ENCODE measurements at regions not wholly inside any gene's neighbourhood (a gene's known extent, or its start where the extent isn't known, plus 50 kb on each side); places are given as distances from the start of the nearest gene placed in this dataset.

DNA sequence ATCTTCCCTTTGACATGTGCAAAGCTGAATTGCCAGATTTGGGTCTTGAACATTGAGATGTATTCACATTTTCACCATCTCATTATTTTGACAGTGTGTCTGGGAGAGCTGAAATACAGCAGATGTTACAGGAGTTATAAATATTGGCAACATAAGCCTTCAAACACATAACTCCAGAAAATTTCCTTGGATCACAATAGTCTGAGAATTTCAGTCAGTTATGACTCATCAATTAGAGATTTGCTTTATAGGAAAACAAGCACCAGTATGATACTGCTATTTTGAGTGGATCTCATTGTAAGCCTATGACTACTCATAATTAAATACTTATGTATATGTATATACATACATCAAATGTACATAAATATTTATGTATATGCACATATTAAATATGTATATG is 1171.8 kb downstream of the AMY1C start:
- ATAC-seq (replicated peaks), result no peak
- no peaks in the 10 kb centered on the region for H3K27me3 Mint-ChIP-seq
- no peaks in the 10 kb centered on the region for H3K36me3 Mint-ChIP-seq (ENCODE audit: low read depth)
- H3K4me3 Mint-ChIP-seq, result no peak overlapping the region
- H3K9me3 Mint-ChIP-seq, result peaks cover 11% of the 10 kb centered on the region
- no peaks in the 10 kb centered on the region for H3K4me1 Mint-ChIP-seq
- no peak overlapping the region for H3K27ac Mint-ChIP-seq

DNA sequence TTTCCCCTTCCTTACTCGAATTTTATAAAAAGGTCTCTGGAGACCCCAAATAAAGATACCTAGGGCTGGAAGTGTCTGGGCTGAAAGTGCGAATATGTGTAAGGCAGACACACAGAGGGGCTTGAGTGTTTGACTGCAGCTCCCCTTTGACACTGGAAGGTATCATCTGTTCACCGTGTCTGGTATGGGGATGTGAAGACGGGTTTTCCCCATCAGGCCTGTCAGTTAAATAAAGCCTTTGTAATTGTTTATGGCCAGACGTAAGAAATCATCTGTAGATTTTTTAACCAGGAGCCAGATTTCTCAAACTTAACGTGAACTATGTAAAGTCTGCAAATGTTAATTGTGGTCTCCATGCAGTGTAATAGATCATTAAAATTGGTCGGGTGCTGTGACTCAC is 1173.4 kb downstream of the AMY1C start:
- ATAC-seq (replicated peaks), result no peak
- no peak overlapping the region for H3K4me3 Mint-ChIP-seq
- H3K36me3 Mint-ChIP-seq (ENCODE audit: low read depth), result no peaks in the 10 kb centered on the region
- H3K27me3 Mint-ChIP-seq, result no peaks in the 10 kb centered on the region
- no peaks in the 10 kb centered on the region for H3K4me1 Mint-ChIP-seq
- no peak overlapping the region for H3K27ac Mint-ChIP-seq
- peaks cover 17% of the 10 kb centered on the region for H3K9me3 Mint-ChIP-seq

DNA sequence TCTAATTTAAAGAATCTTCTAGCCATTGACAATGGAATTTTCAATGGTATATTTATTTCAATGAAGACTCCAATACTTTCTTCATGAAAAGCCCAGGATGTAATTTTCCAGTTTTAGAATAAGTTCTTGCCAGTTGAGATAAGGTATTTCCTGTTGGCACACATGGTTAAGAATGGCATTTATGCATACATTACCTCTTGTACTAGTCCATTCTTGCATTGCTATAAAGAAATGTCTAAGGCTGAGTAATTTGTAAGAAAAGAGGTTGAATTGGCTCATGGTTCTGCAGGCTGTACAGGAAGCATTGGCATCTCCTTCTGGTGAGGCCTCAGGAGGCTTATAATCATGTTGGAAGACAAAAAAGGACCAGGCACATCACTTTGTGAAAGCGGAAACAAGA is 1179.6 kb downstream of the AMY1C start:
- Mint-ChIP-seq H3K27ac (no peak overlapping the region), H3K9me3 (peaks cover 27% of the 10 kb centered on the region)
- ATAC-seq (replicated peaks), result no peak

DNA sequence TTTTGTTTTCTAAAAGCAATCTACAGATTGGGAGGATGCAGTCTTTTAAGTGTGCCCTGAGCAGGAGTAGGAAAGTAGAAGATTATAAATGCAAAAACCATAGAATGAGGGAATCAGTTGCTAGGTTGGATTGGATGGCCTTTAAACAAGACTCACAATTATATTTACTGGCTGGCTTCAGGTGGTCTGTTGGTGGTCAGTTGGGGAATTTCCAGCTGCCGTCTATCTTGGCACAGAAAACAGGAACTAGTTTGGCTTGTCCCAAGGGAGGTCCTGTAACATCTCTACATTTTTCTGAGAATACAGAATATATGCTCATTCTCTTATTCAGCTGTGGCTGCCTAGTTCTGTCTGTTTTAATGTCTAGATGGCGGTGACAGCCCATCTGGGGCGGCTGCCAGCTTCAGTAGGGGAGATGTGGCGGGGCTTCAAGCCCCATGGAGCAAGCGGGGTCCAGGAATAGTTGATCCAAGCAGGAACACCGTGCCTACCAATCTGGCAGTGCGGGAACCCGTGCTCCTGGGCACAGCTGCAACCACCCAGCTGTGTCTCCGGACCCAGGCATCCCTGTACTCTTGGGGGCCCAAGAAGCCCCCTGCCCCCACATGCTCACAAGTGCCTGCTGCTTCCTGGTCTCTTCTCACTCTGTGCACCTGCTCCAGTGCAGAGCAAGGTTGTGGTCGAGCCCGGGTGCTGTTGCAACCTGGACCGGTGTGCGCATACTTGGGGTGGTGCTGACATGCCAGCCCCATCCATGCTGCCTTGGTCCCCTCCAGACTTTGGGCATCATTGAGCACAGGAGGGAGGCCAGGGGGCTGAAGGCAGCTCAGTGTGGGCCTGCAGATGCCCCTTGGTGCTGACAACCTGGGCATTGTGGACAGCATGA is 1182.6 kb downstream of the AMY1C start:
- no peak overlapping the region for H3K27ac Mint-ChIP-seq
- no peaks in the 10 kb centered on the region for H3K36me3 Mint-ChIP-seq (ENCODE audit: low read depth)
- H3K27me3 Mint-ChIP-seq, result no peaks in the 10 kb centered on the region
- no peak for ATAC-seq (replicated peaks)
- H3K4me3 Mint-ChIP-seq, result no peak overlapping the region
- H3K9me3 Mint-ChIP-seq, result peaks cover 22% of the 10 kb centered on the region
- no peaks in the 10 kb centered on the region for H3K4me1 Mint-ChIP-seq

More for the DNA sequence above, 1179.6 kb downstream of the AMY1C start:
- Mint-ChIP-seq H3K27me3 (no peaks in the 10 kb centered on the region), H3K4me1 (no peaks in the 10 kb centered on the region), H3K36me3 (ENCODE audit: low read depth) (no peaks in the 10 kb centered on the region), H3K4me3 (no peak overlapping the region)

DNA sequence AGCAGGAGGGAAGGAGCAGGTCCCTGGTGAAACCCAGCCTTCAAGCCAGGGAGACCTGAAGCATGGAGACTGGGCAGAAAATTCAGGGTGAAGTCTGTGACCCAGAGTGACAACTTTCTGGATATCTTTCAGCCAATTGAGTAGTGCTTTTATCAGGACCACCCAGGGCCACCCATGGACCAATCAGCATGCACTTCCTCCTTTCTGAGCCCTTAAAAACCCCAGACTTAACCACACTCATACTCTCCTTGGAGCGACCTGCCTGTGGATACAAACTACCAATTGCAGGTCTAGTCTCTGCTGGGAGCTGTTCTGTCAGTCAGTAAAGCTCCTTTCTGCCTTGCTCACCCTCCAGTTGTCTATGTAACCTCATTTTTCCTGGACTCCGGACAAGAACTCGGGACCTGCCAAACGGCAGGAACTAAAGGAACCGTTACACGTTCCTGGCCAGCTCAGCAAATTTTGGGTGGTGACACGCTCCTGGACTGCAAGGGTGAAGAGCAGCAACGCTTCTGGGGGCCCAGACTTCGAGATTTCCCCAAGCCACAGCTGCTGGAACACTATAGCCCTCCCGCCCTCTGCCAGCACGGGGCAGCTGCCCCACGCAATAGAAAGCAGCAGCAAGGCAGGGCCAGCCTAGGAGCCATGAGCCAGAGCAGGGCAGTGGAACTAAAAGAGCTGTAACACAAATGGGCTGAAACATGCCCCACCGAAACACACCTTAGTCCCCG is 1183.4 kb downstream of the AMY1C start:
- H3K27ac Mint-ChIP-seq, result no peak overlapping the region
- no peaks in the 10 kb centered on the region for H3K4me1 Mint-ChIP-seq
- peaks cover 16% of the 10 kb centered on the region for H3K9me3 Mint-ChIP-seq
- H3K27me3 Mint-ChIP-seq, result no peaks in the 10 kb centered on the region
- no peak overlapping the region for H3K4me3 Mint-ChIP-seq
- no peak for ATAC-seq (replicated peaks)
- H3K36me3 Mint-ChIP-seq (ENCODE audit: low read depth), result no peaks in the 10 kb centered on the region

- Mint-ChIP-seq H3K27ac (no peak overlapping the region), H3K36me3 (ENCODE audit: low read depth) (no peaks in the 10 kb centered on the region), H3K4me3 (no peak overlapping the region), H3K27me3 (no peaks in the 10 kb centered on the region), H3K4me1 (no peaks in the 10 kb centered on the region), H3K9me3 (peaks cover 16% of the 10 kb centered on the region)
- ATAC-seq (replicated peaks), result no peak
These were observed 1184.1 kb downstream of the AMY1C start for GRCh38 chr1:104933846-104934245.

GRCh38 chr1:104945406-104945805 is 1195.7 kb downstream of the AMY1C start:
- Mint-ChIP-seq H3K27me3 (no peaks in the 10 kb centered on the region), H3K9me3 (peaks cover 4% of the 10 kb centered on the region), H3K4me1 (no peaks in the 10 kb centered on the region), H3K36me3 (ENCODE audit: low read depth) (no peaks in the 10 kb centered on the region), H3K4me3 (no peak overlapping the region), H3K27ac (no peak overlapping the region)
- no peak for ATAC-seq (replicated peaks)

DNA sequence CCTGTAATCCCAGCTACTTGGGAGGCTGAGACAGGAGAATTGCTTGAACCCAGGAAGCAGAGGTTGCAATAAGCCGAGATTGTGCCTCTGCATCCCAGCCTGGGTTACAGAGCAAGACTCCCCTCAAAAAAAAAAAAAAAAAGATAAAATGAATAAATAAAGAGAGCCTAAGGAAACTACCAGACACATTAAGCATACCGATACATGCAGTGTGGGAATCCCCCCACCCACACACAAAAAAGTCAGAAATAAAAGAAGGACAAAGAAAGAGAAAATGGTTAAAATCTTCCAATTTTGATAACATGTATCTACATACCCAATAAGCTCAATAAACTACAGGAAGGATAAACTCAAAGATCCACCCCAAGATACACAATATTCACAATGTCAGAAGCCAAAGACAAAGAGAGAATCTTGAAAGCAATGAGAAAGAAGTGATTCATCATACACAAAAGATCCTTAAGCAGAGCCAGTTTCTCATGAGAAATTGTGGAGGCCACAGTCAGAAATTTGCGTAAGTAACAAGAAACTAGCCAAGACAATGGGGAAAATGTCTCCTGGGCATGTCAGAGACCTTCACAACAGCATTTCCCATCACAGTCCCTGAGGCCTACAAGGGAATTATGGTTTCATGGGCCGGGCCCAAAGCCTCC is 1197.0 kb downstream of the AMY1C start:
- H3K4me1 Mint-ChIP-seq, result no peaks in the 10 kb centered on the region
- no peaks in the 10 kb centered on the region for H3K36me3 Mint-ChIP-seq (ENCODE audit: low read depth)

GRCh38 chr1:104953555-104953954 is 1203.9 kb downstream of the AMY1C start:
- no peak for ATAC-seq (replicated peaks)
- Mint-ChIP-seq H3K4me3 (no peak overlapping the region), H3K27me3 (no peaks in the 10 kb centered on the region), H3K27ac (no peak overlapping the region), H3K36me3 (ENCODE audit: low read depth) (no peaks in the 10 kb centered on the region), H3K9me3 (peaks cover 12% of the 10 kb centered on the region), H3K4me1 (no peaks in the 10 kb centered on the region)

More for the DNA sequence above, 1197.0 kb downstream of the AMY1C start:
- ATAC-seq (replicated peaks), result no peak
- no peaks in the 10 kb centered on the region for H3K27me3 Mint-ChIP-seq
- H3K27ac Mint-ChIP-seq, result no peak overlapping the region
- H3K4me3 Mint-ChIP-seq, result no peak overlapping the region
- peaks cover 11% of the 10 kb centered on the region for H3K9me3 Mint-ChIP-seq

DNA sequence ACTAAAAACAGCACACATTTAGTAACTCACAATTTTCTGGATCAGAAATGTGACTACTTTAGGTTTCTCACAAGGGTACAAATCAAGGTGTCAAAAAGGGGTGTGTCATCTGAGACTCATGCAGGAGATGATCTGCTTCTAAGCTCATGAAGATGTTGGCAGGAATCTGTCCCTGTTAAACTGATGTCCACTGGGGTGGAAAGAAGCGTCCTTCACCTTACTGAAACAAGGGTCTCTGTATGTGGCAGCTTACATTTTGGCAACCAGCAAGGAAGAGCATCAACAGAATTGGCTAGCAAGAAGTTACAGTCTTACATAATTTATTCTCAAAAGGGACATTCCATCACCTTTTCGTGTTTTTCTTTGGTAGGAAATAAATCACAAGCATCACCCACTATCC is 1223.8 kb downstream of the AMY1C start:
- no peak overlapping the region for H3K4me3 Mint-ChIP-seq
- H3K27me3 Mint-ChIP-seq, result no peaks in the 10 kb centered on the region
- no peaks in the 10 kb centered on the region for H3K36me3 Mint-ChIP-seq (ENCODE audit: low read depth)
- H3K27ac Mint-ChIP-seq, result no peak overlapping the region
- H3K9me3 Mint-ChIP-seq, result peaks cover 10% of the 10 kb centered on the region
- ATAC-seq (replicated peaks), result no peak
- no peaks in the 10 kb centered on the region for H3K4me1 Mint-ChIP-seq

DNA sequence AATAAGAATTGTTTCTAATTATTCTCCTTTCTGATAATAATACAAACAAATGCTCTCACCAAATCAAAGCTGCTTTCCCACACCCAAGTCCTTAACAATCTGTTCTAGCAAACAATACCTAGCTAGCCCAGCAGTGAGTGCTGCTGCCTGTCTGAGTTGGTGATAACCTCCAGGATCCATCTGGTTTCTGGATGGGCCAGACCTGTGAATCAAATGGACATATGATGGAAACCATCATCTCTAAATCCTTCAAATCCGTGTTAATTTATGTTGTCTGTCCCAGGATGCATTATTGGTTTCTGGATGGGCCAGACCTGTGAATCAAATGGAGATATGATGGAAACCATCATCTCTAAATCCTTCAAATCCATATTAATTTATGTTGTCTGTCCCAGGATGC is 1230.0 kb downstream of the AMY1C start:
- Mint-ChIP-seq H3K27me3 (no peaks in the 10 kb centered on the region), H3K36me3 (ENCODE audit: low read depth) (no peaks in the 10 kb centered on the region), H3K4me3 (no peak overlapping the region), H3K4me1 (no peaks in the 10 kb centered on the region), H3K9me3 (peaks cover 6% of the 10 kb centered on the region), H3K27ac (no peak overlapping the region)
- no peak for ATAC-seq (replicated peaks)

DNA sequence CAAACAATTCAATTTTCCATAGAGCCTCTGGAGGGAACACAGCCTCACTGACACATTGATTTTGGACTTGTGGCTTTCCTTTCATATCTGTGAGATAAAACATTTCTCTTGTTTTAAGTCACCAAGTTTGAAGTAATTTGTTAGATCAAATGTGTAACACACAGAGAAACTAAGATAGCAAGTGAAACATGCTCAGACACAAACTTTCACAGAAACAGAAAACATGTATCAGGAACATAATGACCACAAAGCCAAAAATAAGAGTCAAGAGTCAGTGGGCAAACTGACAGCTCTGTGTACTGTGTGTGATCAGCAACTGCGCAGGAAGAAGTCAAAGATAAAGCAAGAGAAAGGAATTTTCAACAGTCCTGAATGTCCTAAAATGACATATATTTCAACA is 1237.5 kb downstream of the AMY1C start:
- no peak for ATAC-seq (replicated peaks)
- no peaks in the 10 kb centered on the region for H3K27me3 Mint-ChIP-seq
- no peaks in the 10 kb centered on the region for H3K4me1 Mint-ChIP-seq
- H3K9me3 Mint-ChIP-seq, result peaks cover 18% of the 10 kb centered on the region
- no peak overlapping the region for H3K4me3 Mint-ChIP-seq
- H3K36me3 Mint-ChIP-seq (ENCODE audit: low read depth), result no peaks in the 10 kb centered on the region
- no peak overlapping the region for H3K27ac Mint-ChIP-seq

GRCh38 chr1:104989012-104989411 is 1239.3 kb downstream of the AMY1C start:
- Mint-ChIP-seq H3K4me3 (no peak overlapping the region), H3K27me3 (no peaks in the 10 kb centered on the region), H3K9me3 (peaks cover 16% of the 10 kb centered on the region), H3K4me1 (no peaks in the 10 kb centered on the region), H3K36me3 (ENCODE audit: low read depth) (no peaks in the 10 kb centered on the region), H3K27ac (no peak overlapping the region)
- no peak for ATAC-seq (replicated peaks)

GRCh38 chr1:104991702-104992101 is 1242.0 kb downstream of the AMY1C start:
- ATAC-seq (replicated peaks), result no peak
- Mint-ChIP-seq H3K4me1 (no peaks in the 10 kb centered on the region), H3K9me3 (peaks cover 17% of the 10 kb centered on the region), H3K27ac (no peak overlapping the region), H3K36me3 (ENCODE audit: low read depth) (no peaks in the 10 kb centered on the region), H3K27me3 (no peaks in the 10 kb centered on the region), H3K4me3 (no peak overlapping the region)

DNA sequence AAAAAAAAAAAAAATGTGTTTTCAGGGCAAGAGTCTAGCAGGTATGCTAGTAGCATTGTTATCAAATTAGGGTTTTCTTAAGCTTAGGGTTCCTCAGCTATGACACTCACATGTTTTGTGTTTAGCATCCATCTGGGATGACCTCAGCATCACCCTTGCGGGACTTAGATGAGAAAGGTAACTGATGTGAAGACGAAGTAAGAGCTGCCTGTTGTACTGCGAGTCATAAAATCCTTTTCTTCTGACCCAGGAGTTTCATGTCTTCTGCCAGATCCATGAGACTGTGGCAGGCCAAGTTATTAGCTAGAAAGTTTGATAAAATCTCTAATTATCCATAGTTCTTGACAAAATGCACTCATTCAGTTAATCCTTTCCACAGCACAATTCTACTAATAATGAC is 1251.1 kb downstream of the AMY1C start:
- ATAC-seq (replicated peaks), result no peak
- H3K27ac Mint-ChIP-seq, result no peak overlapping the region
- H3K4me1 Mint-ChIP-seq, result no peaks in the 10 kb centered on the region
- no peak overlapping the region for H3K4me3 Mint-ChIP-seq
- no peaks in the 10 kb centered on the region for H3K36me3 Mint-ChIP-seq (ENCODE audit: low read depth)
- H3K27me3 Mint-ChIP-seq, result no peaks in the 10 kb centered on the region
- H3K9me3 Mint-ChIP-seq, result no peaks in the 10 kb centered on the region

Data from activated T-helper 17 cell treated with anti-CD3 and anti-CD28 coated beads, Interleukin-2, amount 50 U/mL, for 72 hours (primary cell).